Keratinocyte (primary cell): ENCODE measurements at regions not wholly inside any gene's neighbourhood (a gene's known extent, or its start where the extent isn't known, plus 50 kb on each side); places are given as distances from the start of the nearest gene placed in this dataset.

Experiments
- EZH2 ChIP-seq: IDR thresholded peaks from one replicate; pipeline ENCODE4 v1.6.1; 2012; ENCODE audit warnings: inconsistent platforms, mild to moderate bottlenecking, low read length, moderate library complexity
- TF ChIP-seq, protein P1 (sequence below), 3 experiments: IDR thresholded peaks in 1 of 3; conservative IDR thresholded peaks in 1 of 3; optimal IDR thresholded peaks in 1 of 3; 2 replicates in 2 of 3; 3 replicates in 1 of 3; pipeline versions ENCODE3 to v1.5.1; 2011; ENCODE audit warnings: low read length in 3 of 3, mild to moderate bottlenecking in 3 of 3, moderate library complexity in 2 of 3, control low read depth in 1 of 3, inconsistent platforms in 1 of 3; ENCODE audit not compliant: insufficient read depth in 2 of 3; ENCODE audit errors: extremely low read depth in 1 of 3

DNA sequence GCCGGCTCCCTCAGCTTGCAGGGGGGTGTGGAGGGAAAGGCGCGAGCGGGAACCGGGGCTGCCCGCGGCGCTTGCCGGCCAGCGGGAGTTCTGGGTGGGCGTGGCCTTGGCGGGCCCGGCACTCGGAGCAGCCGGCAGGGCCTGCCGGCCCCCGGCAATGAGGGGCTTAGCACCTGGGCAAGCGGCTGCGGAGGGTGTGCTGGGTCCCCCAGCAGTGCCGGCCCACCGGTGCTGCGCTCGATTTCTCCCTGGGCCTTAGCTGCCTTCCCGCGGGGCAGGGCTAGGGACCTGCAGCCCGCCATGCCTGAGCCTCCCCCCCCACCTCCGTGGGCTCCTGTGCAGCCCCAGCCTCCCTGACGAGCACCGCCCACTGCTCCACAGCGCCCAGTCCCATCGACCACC lies 514.5 kb upstream of the GJE1 start:
- TF ChIP-seq, protein P1, sequence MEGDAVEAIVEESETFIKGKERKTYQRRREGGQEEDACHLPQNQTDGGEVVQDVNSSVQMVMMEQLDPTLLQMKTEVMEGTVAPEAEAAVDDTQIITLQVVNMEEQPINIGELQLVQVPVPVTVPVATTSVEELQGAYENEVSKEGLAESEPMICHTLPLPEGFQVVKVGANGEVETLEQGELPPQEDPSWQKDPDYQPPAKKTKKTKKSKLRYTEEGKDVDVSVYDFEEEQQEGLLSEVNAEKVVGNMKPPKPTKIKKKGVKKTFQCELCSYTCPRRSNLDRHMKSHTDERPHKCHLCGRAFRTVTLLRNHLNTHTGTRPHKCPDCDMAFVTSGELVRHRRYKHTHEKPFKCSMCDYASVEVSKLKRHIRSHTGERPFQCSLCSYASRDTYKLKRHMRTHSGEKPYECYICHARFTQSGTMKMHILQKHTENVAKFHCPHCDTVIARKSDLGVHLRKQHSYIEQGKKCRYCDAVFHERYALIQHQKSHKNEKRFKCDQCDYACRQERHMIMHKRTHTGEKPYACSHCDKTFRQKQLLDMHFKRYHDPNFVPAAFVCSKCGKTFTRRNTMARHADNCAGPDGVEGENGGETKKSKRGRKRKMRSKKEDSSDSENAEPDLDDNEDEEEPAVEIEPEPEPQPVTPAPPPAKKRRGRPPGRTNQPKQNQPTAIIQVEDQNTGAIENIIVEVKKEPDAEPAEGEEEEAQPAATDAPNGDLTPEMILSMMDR (optimal IDR thresholded peaks at IDR 0.05 in 1 of 3, IDR thresholded peaks at IDR 0.05 in 1 of 3, conservative IDR thresholded peaks at IDR 0.05 in 1 of 3; ENCODE audit: extremely low read depth in 1 of 3, insufficient read depth in 2 of 3, low read length in 3 of 3): no peak
- no peak for TF ChIP-seq EZH2
